Nephron progenitor cell (in vitro differentiated cells): ENCODE measurements at regions not wholly inside any gene's neighbourhood (a gene's known extent, or its start where the extent isn't known, plus 50 kb on each side); places are given as distances from the start of the nearest gene placed in this dataset.

Experiments used
- DNase-seq: peaks from one replicate; pipeline ENCODE4 v3.0.0; 2021
- H3K27ac Mint-ChIP-seq: 2 replicates; pipeline ENCODE4 v1.8.0; 2021; ENCODE audit warnings: mild to moderate bottlenecking, moderate library complexity, mixed read lengths
- H3K27me3 Mint-ChIP-seq: 2 replicates; pipeline ENCODE4 v1.8.0; 2021; ENCODE audit warnings: mild to moderate bottlenecking, low read depth, mixed read lengths; ENCODE audit not compliant: poor library complexity
- H3K36me3 Mint-ChIP-seq: 2 replicates; pipeline ENCODE4 v1.8.0; 2021; ENCODE audit warnings: low read depth, mixed read lengths
- H3K4me1 Mint-ChIP-seq: 2 replicates; pipeline ENCODE4 v1.8.0; 2021; ENCODE audit warnings: mixed read lengths
- H3K4me3 Mint-ChIP-seq: 2 replicates; pipeline ENCODE4 v1.8.0; 2021; ENCODE audit warnings: mild to moderate bottlenecking, moderate library complexity, mixed read lengths
- H3K9me3 Mint-ChIP-seq: 2 replicates; pipeline ENCODE4 v1.8.0; 2021; ENCODE audit warnings: mild to moderate bottlenecking, moderate library complexity, mixed read lengths
- CTCF ChIP-seq: fragments of 200-600 bp; sonication (generic); IDR thresholded peaks from 2 replicates; pipeline ENCODE4 v1.5.0; 2021; ENCODE audit warnings: antibody characterized with exemption

GRCh38 chr7:109532262-109532992, 962.8 kb downstream of the DNAJB9 start:
- Mint-ChIP-seq H3K4me3 (no peak overlapping the region), H3K36me3 (no peaks in the 10 kb centered on the region), H3K27me3 (no peaks in the 10 kb centered on the region), H3K9me3 (no peaks in the 10 kb centered on the region), H3K27ac (no peak overlapping the region), H3K4me1 (no peaks in the 10 kb centered on the region)
- TF ChIP-seq CTCF = no peak
- no peak for DNase-seq

GRCh38 chr7:109545686-109546085, 976.0 kb downstream of the DNAJB9 start:
- Mint-ChIP-seq H3K4me3 (no peak overlapping the region), H3K27ac (no peak overlapping the region), H3K27me3 (no peaks in the 10 kb centered on the region), H3K36me3 (no peaks in the 10 kb centered on the region), H3K4me1 (no peaks in the 10 kb centered on the region), H3K9me3 (no peaks in the 10 kb centered on the region)
- no peak for TF ChIP-seq CTCF
- no peak for DNase-seq

GRCh38 chr7:109549471-109550193, 980.0 kb downstream of the DNAJB9 start:
- peaks cover 8% of the 10 kb centered on the region for H3K9me3 Mint-ChIP-seq
- no peaks in the 10 kb centered on the region for H3K27me3 Mint-ChIP-seq

GRCh38 chr7:109552017-109552416, 982.3 kb downstream of the DNAJB9 start:
- H3K27ac Mint-ChIP-seq = no peak overlapping the region

More at GRCh38 chr7:109549471-109550193, 980.0 kb downstream of the DNAJB9 start:
- no peak for TF ChIP-seq CTCF
- Mint-ChIP-seq H3K27ac (no peak overlapping the region), H3K4me1 (no peaks in the 10 kb centered on the region), H3K4me3 (no peak overlapping the region), H3K36me3 (no peaks in the 10 kb centered on the region)
- DNase-seq = no peak

GRCh38 chr7:109577265-109577664, 1007.6 kb downstream of the DNAJB9 start:
- H3K27ac Mint-ChIP-seq = no peak overlapping the region
- H3K4me1 Mint-ChIP-seq = no peaks in the 10 kb centered on the region
- no peak for TF ChIP-seq CTCF
- no peak for DNase-seq
- H3K36me3 Mint-ChIP-seq = no peaks in the 10 kb centered on the region
- H3K9me3 Mint-ChIP-seq = no peaks in the 10 kb centered on the region
- no peak overlapping the region for H3K4me3 Mint-ChIP-seq
- H3K27me3 Mint-ChIP-seq = no peaks in the 10 kb centered on the region

More at GRCh38 chr7:109552017-109552416, 982.3 kb downstream of the DNAJB9 start:
- H3K27me3 Mint-ChIP-seq = no peaks in the 10 kb centered on the region
- H3K4me3 Mint-ChIP-seq = no peak overlapping the region
- no peak for DNase-seq
- peaks cover 29% of the 10 kb centered on the region for H3K9me3 Mint-ChIP-seq
- no peaks in the 10 kb centered on the region for H3K4me1 Mint-ChIP-seq
- no peak for TF ChIP-seq CTCF
- no peaks in the 10 kb centered on the region for H3K36me3 Mint-ChIP-seq
